A673 (cell line): ENCODE measurements at regions not wholly inside any gene's neighbourhood (a gene's known extent, or its start where the extent isn't known, plus 50 kb on each side); places are given as distances from the start of the nearest gene placed in this dataset.
"Not testable (repeated sequence)": the region's sequence is repeated elsewhere in the genome, so short reads cannot be mapped to it uniquely, and the experiment has no call there.

Source experiments
- BruUV-seq: library from RNA; stranded (reverse); fragments of 400-500 nt; replicated peaks from 2 replicates; lab custom pipeline; 2021; lab: Mats Ljungman, UMichigan
- CTCF ChIA-PET: fragments of 300-600 bp; sonication (Branson Sonifier 250); formaldehyde crosslinking; loops from one replicate; lab custom pipeline; 2022; ENCODE audit warnings: antibody characterized with exemption; lab: Charles Lee
- POLR2A ChIA-PET: fragments of 300-600 bp; sonication (Branson Sonifier 250); formaldehyde crosslinking; loops from one replicate; lab custom pipeline; 2022; ENCODE audit warnings: antibody characterized with exemption; ENCODE audit not compliant: low non-redundant PET; lab: Charles Lee
- DNase-seq: peaks from one replicate; pipeline ENCODE4 v3.0.0-alpha.2; 2015; ENCODE audit warnings: low spot score
- H3K27ac ChIP-seq: fragments of 200-600 bp; sonication (generic); 2 replicates; pipeline ENCODE4 v1.5.1; 2016; ENCODE audit warnings: mixed run types, low read depth, mild to moderate bottlenecking, mixed read lengths, antibody characterized with exemption, low read length; ENCODE audit not compliant: poor library complexity, severe bottlenecking
- H3K27me3 ChIP-seq: fragments of 200-600 bp; sonication (generic); replicated peaks from 2 replicates; pipeline ENCODE4 v1.6.1; 2017; ENCODE audit warnings: mixed run types, low read depth, mild to moderate bottlenecking, mixed read lengths, antibody characterized with exemption, low read length; ENCODE audit not compliant: insufficient read depth, poor library complexity
- H3K36me3 ChIP-seq: fragments of 200-600 bp; sonication (generic); 2 replicates; pipeline ENCODE4 v1.6.1; 2016; ENCODE audit warnings: mixed run types, mild to moderate bottlenecking, mixed read lengths, antibody characterized with exemption, low read length; ENCODE audit not compliant: insufficient read depth, poor library complexity, severe bottlenecking
- H3K4me1 ChIP-seq: fragments of 200-600 bp; sonication (generic); 2 replicates; pipeline ENCODE4 v1.6.1; 2017; ENCODE audit warnings: mixed run types, mild to moderate bottlenecking, mixed read lengths, antibody characterized with exemption, low read length; ENCODE audit not compliant: insufficient read depth, poor library complexity, severe bottlenecking
- H3K4me3 ChIP-seq: fragments of 200-600 bp; sonication (generic); 2 replicates; pipeline ENCODE4 v1.5.1; 2016; ENCODE audit warnings: low read depth, mixed run types, mild to moderate bottlenecking, mixed read lengths, low read length; ENCODE audit not compliant: poor library complexity, severe bottlenecking
- H3K9me3 ChIP-seq: fragments of 200-600 bp; sonication (generic); 2 replicates; pipeline ENCODE4 v1.6.1; 2016; ENCODE audit warnings: mixed run types, low read depth, mild to moderate bottlenecking, mixed read lengths, antibody characterized with exemption, low read length; ENCODE audit not compliant: poor library complexity, severe bottlenecking
- CTCF ChIP-seq: fragments of 300-800, 200-600 bp; sonication (generic); conservative IDR thresholded peaks from 2 replicates; pipeline ENCODE4 v1.5.1; 2017; ENCODE audit warnings: low read depth, mild to moderate bottlenecking, antibody characterized with exemption, low read length, moderate library complexity, mixed read lengths
- EZH2 ChIP-seq: fragments of 200-600 bp; sonication (generic); IDR thresholded peaks from 2 replicates; pipeline ENCODE4 v1.6.1; 2017; ENCODE audit warnings: borderline replicate concordance, low read depth, mild to moderate bottlenecking, mixed read lengths, antibody characterized with exemption, low read length; ENCODE audit not compliant: poor library complexity, severe bottlenecking
- intact Hi-C: fragments of 100-400 bp; cut with micrococcal nuclease; formaldehyde crosslinking; loops from one replicate; pipeline ENCODE4 v1.10.0; 2022; ENCODE audit not compliant: unreplicated experiment

GRCh38 chr10:21285207-21285606 is 240.3 kb downstream of the SKIDA1 start:
- peaks cover 8% of the 10 kb centered on the region for H3K4me1 ChIP-seq
- no peaks in the 10 kb centered on the region for H3K36me3 ChIP-seq
- BruUV-seq: no TSS peak
- CTCF ChIA-PET: no interaction called here
- H3K27ac ChIP-seq: no peak overlapping the region
- no peak overlapping the region for H3K4me3 ChIP-seq
- H3K27me3 ChIP-seq: no peaks in the 10 kb centered on the region
- H3K9me3 ChIP-seq: no peaks in the 10 kb centered on the region
- no peak for DNase-seq
- TF ChIP-seq EZH2 (no peak), CTCF (no peak)
- intact Hi-C loops: no loop called here
- POLR2A ChIA-PET: no interaction called here

- H3K9me3 ChIP-seq: no peaks in the 10 kb centered on the region
- TF ChIP-seq EZH2 (no peak), CTCF (no peak)
- no TSS peak for BruUV-seq
- no peak overlapping the region for H3K4me3 ChIP-seq
- H3K27me3 ChIP-seq: no peaks in the 10 kb centered on the region
- H3K36me3 ChIP-seq: no peaks in the 10 kb centered on the region
- intact Hi-C loops: no loop called here
- H3K4me1 ChIP-seq: peaks cover 12% of the 10 kb centered on the region
- ChIA-PET CTCF (no interaction called here), POLR2A (no interaction called here)
- no peak for DNase-seq
- no peak overlapping the region for H3K27ac ChIP-seq
Measured at GRCh38 chr10:21284301-21284700, 241.2 kb downstream of the SKIDA1 start.

- H3K36me3 ChIP-seq, intact Hi-C loops, DNase-seq, H3K4me3 ChIP-seq, H3K27ac ChIP-seq, H3K27me3 ChIP-seq, H3K9me3 ChIP-seq, CTCF ChIA-PET, BruUV-seq: not testable (repeated sequence)
- POLR2A ChIA-PET: interaction anchor here (0.6 kb wide), 1 partner anchor 335 kb away, joined by 6 read pairs; no protein-coding TSS in a partner anchor
- peaks cover 18% of the 10 kb centered on the region for H3K4me1 ChIP-seq
Measured at GRCh38 chr10:21283053-21283452, 242.4 kb downstream of the SKIDA1 start.
